Esophagus muscularis mucosa (tissue), 4 donors: ENCODE measurements at regions not wholly inside any gene's neighbourhood (a gene's known extent, or its start where the extent isn't known, plus 50 kb on each side); places are given as distances from the start of the nearest gene placed in this dataset.

ENCODE experiments used
- DNase-seq: peaks from one replicate; pipeline ENCODE4 v3.0.0-alpha.2; 2017; ENCODE audit errors: extremely low spot score
- H3K27ac ChIP-seq, 4 donors: fragments of 200-600 bp; sonication (generic); replicated peaks in 1 of 4; 1 replicate in 3 of 4; 2 replicates in 1 of 4; pipeline ENCODE4 v1.5.1; 2016 to 2019; ENCODE audit warnings: mild to moderate bottlenecking in 1 of 4
- H3K27me3 ChIP-seq, 4 donors: fragments of 200-600 bp; sonication (generic); one replicate each; pipeline versions ENCODE4 v1.5.1 to v1.6.0; 2016 to 2019
- H3K36me3 ChIP-seq, 4 donors: fragments of 200-600 bp; sonication (generic); one replicate each; pipeline ENCODE4 v1.5.1; 2016 to 2019
- H3K4me1 ChIP-seq, 4 donors: fragments of 200-600 bp; sonication (generic); one replicate each; pipeline ENCODE4 v1.5.1; 2016 to 2019
- H3K4me3 ChIP-seq, 4 donors: fragments of 200-600 bp; sonication (generic); 1 replicate in 2 of 4; 2 replicates in 2 of 4; pipeline ENCODE4 v1.5.1; 2016 to 2019; ENCODE audit warnings: mild to moderate bottlenecking in 4 of 4, moderate library complexity in 1 of 4
- H3K9me3 ChIP-seq, 4 donors: fragments of 200-600 bp; sonication (generic); 1 replicate in 3 of 4; 2 replicates in 1 of 4; pipeline ENCODE4 v1.5.1; 2016 to 2019
- EP300 ChIP-seq: sonication (generic); formaldehyde crosslinking; IDR thresholded peaks from one replicate; pipeline ENCODE4 v1.6.1; 2017; ENCODE audit warnings: antibody characterized with exemption
- POLR2A ChIP-seq: fragments of 450-650 bp; IDR thresholded peaks from one replicate; pipeline ENCODE4 v1.6.1; 2017; ENCODE audit warnings: antibody characterized with exemption, moderate library complexity, mild to moderate bottlenecking, low read depth
- POLR2AphosphoS5 ChIP-seq, 2 donors: sonication (generic); formaldehyde crosslinking; IDR thresholded peaks; one replicate each; pipeline ENCODE4 v1.6.1; 2017; ENCODE audit warnings: antibody characterized with exemption in 2 of 2
- WGBS: methylation state at CpG from one replicate; pipeline ENCODE4 v1.1.5; 2018; 5-methylcytosine and 5-hydroxymethylcytosine counted together
- intact Hi-C: fragments of 100-400 bp; cut with DNase I; formaldehyde crosslinking; loops from one replicate; pipeline ENCODE4 v1.15.1; 2023
- TF ChIP-seq, protein P1 (sequence below), 3 experiments: fragments of 200-600 bp in 2 of 3; fragments of 450-650 bp in 1 of 3; sonication (generic) in 2 of 3; IDR thresholded peaks; one replicate each; pipeline ENCODE4 v1.5.1; 2017 to 2019; ENCODE audit warnings: antibody characterized with exemption in 3 of 3, mild to moderate bottlenecking in 2 of 3, moderate library complexity in 1 of 3

DNA sequence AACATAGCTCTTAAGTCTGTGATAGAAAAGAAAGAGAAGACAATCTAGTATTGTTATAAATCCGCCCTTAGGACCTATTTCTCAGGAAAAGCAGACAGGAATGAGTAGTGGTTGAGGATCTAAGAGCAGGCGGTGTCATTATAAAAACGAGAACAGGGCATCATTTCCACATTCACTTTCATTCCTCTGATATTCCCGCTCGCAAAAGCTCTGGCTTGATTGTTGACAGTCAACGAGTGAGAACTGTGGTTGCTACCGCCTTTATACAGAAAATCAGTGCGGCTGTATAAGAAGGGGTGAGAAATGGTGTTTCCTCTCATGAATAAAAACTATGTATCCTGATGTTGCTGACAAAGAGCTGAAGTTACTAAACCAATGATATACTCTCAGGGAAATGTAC lies 1409.6 kb upstream of the WWC1 start:
- WGBS = 58% methylated on average over 8 of the region's 8 CpGs
- Histone ChIP-seq H3K27ac (no peak overlapping the region), H3K36me3 (no peaks in the 10 kb centered on the region), H3K9me3 (no peaks in the 10 kb centered on the region), H3K27me3 (no peaks in the 10 kb centered on the region), H3K4me3 (no peak overlapping the region), H3K4me1 (no peaks in the 10 kb centered on the region)
- TF ChIP-seq POLR2AphosphoS5 (IDR thresholded peaks at IDR 0.05) = no peak
- TF ChIP-seq POLR2A = no peak
- no peak for TF ChIP-seq EP300
- TF ChIP-seq, protein P1, sequence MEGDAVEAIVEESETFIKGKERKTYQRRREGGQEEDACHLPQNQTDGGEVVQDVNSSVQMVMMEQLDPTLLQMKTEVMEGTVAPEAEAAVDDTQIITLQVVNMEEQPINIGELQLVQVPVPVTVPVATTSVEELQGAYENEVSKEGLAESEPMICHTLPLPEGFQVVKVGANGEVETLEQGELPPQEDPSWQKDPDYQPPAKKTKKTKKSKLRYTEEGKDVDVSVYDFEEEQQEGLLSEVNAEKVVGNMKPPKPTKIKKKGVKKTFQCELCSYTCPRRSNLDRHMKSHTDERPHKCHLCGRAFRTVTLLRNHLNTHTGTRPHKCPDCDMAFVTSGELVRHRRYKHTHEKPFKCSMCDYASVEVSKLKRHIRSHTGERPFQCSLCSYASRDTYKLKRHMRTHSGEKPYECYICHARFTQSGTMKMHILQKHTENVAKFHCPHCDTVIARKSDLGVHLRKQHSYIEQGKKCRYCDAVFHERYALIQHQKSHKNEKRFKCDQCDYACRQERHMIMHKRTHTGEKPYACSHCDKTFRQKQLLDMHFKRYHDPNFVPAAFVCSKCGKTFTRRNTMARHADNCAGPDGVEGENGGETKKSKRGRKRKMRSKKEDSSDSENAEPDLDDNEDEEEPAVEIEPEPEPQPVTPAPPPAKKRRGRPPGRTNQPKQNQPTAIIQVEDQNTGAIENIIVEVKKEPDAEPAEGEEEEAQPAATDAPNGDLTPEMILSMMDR (IDR thresholded peaks at IDR 0.05) = no peak
- intact Hi-C loops = no loop called here
- no peak for DNase-seq

DNA sequence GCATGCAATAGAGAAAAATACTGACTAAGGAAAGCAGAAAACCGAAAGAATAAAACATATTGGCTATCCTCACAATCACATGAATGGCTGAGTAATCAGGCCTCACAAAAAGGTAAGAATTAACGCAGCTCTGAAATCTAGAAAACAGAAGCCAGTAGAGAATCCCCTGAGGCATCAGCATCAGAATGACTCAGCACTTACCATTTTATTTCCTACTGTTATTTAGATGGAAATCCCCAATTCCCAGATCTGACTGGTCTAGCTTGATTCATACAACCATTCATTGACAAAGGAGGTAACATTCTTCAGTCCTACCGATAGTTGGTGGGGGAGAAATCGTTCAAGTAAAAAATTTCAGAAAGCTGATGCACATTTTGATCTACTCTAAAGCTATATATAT lies 1408.4 kb upstream of the WWC1 start:
- WGBS = 73% methylated on average over 4 of the region's 4 CpGs
- Histone ChIP-seq H3K27me3 (no peaks in the 10 kb centered on the region), H3K36me3 (no peaks in the 10 kb centered on the region), H3K4me3 (no peak overlapping the region), H3K27ac (no peak overlapping the region), H3K9me3 (no peaks in the 10 kb centered on the region), H3K4me1 (no peaks in the 10 kb centered on the region)
- DNase-seq = no peak
- intact Hi-C loops = no loop called here
- TF ChIP-seq POLR2A (no peak), POLR2AphosphoS5 (IDR thresholded peaks at IDR 0.05) (no peak), EP300 (no peak)
- TF ChIP-seq, protein P1 (IDR thresholded peaks at IDR 0.05) = no peak

DNA sequence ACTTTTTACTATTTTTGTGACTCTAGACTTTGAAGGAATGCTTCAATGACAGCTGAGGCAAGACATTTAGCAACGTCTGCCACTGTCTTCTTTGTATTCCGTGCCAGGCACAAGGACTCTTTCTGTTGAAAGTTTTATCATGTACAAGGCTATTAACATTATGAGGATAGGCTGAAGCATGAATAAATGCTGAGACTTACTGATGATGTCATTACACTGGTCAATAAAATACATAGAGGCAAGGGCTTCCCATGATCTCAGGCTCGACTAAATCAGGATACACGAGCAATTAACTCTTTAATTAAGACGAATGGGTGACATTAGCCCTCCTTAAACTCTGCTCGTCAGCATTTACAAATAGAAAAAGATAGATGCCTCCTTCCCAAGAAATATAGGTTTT lies 1393.3 kb upstream of the WWC1 start:
- TF ChIP-seq POLR2AphosphoS5 (IDR thresholded peaks at IDR 0.05) = no peak
- TF ChIP-seq POLR2A = no peak
- TF ChIP-seq, protein P1 (IDR thresholded peaks at IDR 0.05) = no peak
- no peak for TF ChIP-seq EP300
- no peak overlapping the region for H3K4me3 ChIP-seq
- H3K4me1 ChIP-seq = no peaks in the 10 kb centered on the region
- no peak for DNase-seq
- intact Hi-C loops = no loop called here
- no peaks in the 10 kb centered on the region for H3K9me3 ChIP-seq
- H3K27me3 ChIP-seq = no peaks in the 10 kb centered on the region
- WGBS = 48% methylated on average over 6 of the region's 6 CpGs
- H3K27ac ChIP-seq = no peak overlapping the region
- no peaks in the 10 kb centered on the region for H3K36me3 ChIP-seq

DNA sequence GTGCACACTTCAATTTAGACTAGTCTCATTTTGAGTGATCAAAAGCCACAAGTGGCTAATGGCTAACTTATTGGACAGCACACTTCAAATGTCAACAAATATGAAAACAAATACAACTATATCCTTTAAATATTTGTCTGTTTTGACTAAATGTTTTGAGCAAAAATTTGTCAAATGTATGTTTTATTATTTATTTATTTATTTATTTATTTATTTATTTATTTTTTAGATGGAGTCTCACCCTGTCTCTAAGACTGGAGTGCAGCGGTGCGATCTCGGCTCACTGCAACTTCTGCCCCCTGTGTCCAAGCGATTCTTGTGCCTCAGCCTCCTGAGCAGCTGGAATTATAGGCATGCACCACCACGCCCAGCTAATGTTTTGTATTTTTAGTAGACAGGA lies 1392.1 kb upstream of the WWC1 start:
- DNase-seq = no peak
- Histone ChIP-seq H3K9me3 (no peaks in the 10 kb centered on the region), H3K4me3 (no peak overlapping the region), H3K4me1 (no peaks in the 10 kb centered on the region), H3K36me3 (no peaks in the 10 kb centered on the region), H3K27me3 (no peaks in the 10 kb centered on the region), H3K27ac (no peak overlapping the region)
- WGBS = 98% methylated on average over 5 of the region's 5 CpGs
- intact Hi-C loops = no loop called here
- no peak for TF ChIP-seq EP300

DNA sequence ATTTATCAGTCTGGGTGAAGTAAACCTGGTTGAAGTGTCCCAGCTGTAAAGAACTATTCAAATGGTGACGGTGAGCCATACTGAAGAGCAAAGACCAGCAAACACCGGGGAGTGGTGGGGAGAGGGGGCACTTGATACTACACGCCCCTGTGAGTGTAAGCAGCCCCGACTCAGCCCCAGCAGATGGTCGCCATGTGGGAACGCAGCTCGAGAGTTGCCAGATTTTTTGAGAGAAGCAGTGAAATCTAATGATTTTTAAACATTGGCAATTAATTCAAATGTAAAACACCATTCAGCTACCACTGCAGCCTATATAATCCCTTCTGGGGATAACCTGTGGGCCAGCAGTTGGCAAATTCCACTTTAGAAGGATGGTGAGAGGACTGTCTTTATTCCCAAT lies 1386.9 kb upstream of the WWC1 start:
- H3K27me3 ChIP-seq = no peaks in the 10 kb centered on the region
- H3K9me3 ChIP-seq = no peaks in the 10 kb centered on the region
- DNase-seq = no peak
- no peak overlapping the region for H3K27ac ChIP-seq
- no peak for TF ChIP-seq POLR2A
- TF ChIP-seq, protein P1 (IDR thresholded peaks at IDR 0.05) = no peak
- no peak for TF ChIP-seq EP300
- no peak for TF ChIP-seq POLR2AphosphoS5 (IDR thresholded peaks at IDR 0.05)
- peaks cover 0 to 3% (median 0%) of the 10 kb centered on the region in 4 donors for H3K4me1 ChIP-seq
- no peak overlapping the region for H3K4me3 ChIP-seq
- H3K36me3 ChIP-seq = no peaks in the 10 kb centered on the region
- intact Hi-C loops = no loop called here
- WGBS = 80% methylated on average over 7 of the region's 7 CpGs
